H1 (cell line): ENCODE measurements at regions not wholly inside any gene's neighbourhood (a gene's known extent, or its start where the extent isn't known, plus 50 kb on each side); places are given as distances from the start of the nearest gene placed in this dataset.
"Not testable (repeated sequence)": the region's sequence is repeated elsewhere in the genome, so short reads cannot be mapped to it uniquely, and the experiment has no call there.

Experiments used
- POLR2A ChIP-seq, 2 experiments: IDR thresholded peaks; 1 replicate in 1 of 2; 2 replicates in 1 of 2; pipeline ENCODE4 v1.6.1; 2011; ENCODE audit warnings: low read depth in 2 of 2, low read length in 2 of 2, mild to moderate bottlenecking in 2 of 2; ENCODE audit errors: control extremely low read depth in 1 of 2
- SP1 ChIP-seq: IDR thresholded peaks from 2 replicates; pipeline ENCODE4 v1.6.1; 2011; ENCODE audit warnings: low read depth, low read length

- not testable (repeated sequence) for TF ChIP-seq SP1; POLR2A (IDR thresholded peaks at IDR 0.05; ENCODE audit: control extremely low read depth in 1 of 2, low read depth in 2 of 2, low read length in 2 of 2)
These were observed 57.2 kb upstream of the CCL21 start for GRCh38 chr9:34767087-34767486.
